H1 (cell line): ENCODE measurements at regions not wholly inside any gene's neighbourhood (a gene's known extent, or its start where the extent isn't known, plus 50 kb on each side); places are given as distances from the start of the nearest gene placed in this dataset.

ENCODE experiments used
- CTCF ChIA-PET: fragments of 300-600 bp; sonication (Branson Sonifier 250); formaldehyde crosslinking; loops from one replicate; lab custom pipeline; 2021; ENCODE audit not compliant: partially characterized antibody; lab: Charles Lee
- POLR2A ChIA-PET: fragments of 300-600 bp; sonication (Branson Sonifier 250); formaldehyde crosslinking; loops from one replicate; lab custom pipeline; 2021; ENCODE audit warnings: inconsistent platforms; ENCODE audit not compliant: partially characterized antibody; lab: Charles Lee
- DNase-seq, 2 experiments: peaks; one replicate each; pipeline versions ENCODE4 v3.0.0 to v3.0.0-alpha.2; 2010 to 2022; ENCODE audit warnings: low spot score in 2 of 2, low read depth in 1 of 2, mixed read lengths in 1 of 2
- FAIRE-seq: peaks from 2 replicates; lab custom pipeline; 2011; peaks lifted over from hg19 to GRCh38; lab: Jason Lieb, UNC
- H2AFZ ChIP-seq: 2 replicates; pipeline ENCODE4 v1.8.1; 2012; ENCODE audit warnings: low read length, inconsistent platforms
- H2AK5ac ChIP-seq: 2 replicates; pipeline ENCODE4 v1.6.1; 2013; ENCODE audit warnings: low read depth, low read length
- H2BK120ac ChIP-seq: replicated peaks from 2 replicates; pipeline ENCODE3; 2013; ENCODE audit warnings: low read depth, low read length, inconsistent platforms
- H2BK12ac ChIP-seq: 2 replicates; pipeline ENCODE4 v1.6.1; 2013; ENCODE audit warnings: low read depth, low read length
- H2BK15ac ChIP-seq: 2 replicates; pipeline ENCODE4 v1.6.1; 2013; ENCODE audit warnings: low read length
- H2BK20ac ChIP-seq: 2 replicates; pipeline ENCODE4 v1.6.1; 2013; ENCODE audit warnings: low read length
- H2BK5ac ChIP-seq: 2 replicates; pipeline ENCODE4 v1.6.1; 2013; ENCODE audit warnings: low read depth, low read length
- H3K14ac ChIP-seq: 2 replicates; pipeline ENCODE4 v1.6.1; 2013; ENCODE audit warnings: inconsistent platforms; ENCODE audit not compliant: insufficient read length
- H3K18ac ChIP-seq: 2 replicates; pipeline ENCODE4 v1.6.1; 2013; ENCODE audit warnings: low read length; ENCODE audit errors: extremely low read depth
- H3K23ac ChIP-seq: 2 replicates; pipeline ENCODE4 v1.6.1; 2013; ENCODE audit warnings: inconsistent platforms; ENCODE audit not compliant: insufficient read length
- H3K23me2 ChIP-seq: 2 replicates; pipeline ENCODE4 v1.6.1; 2013; ENCODE audit warnings: low read depth, low read length
- H3K27ac ChIP-seq: 2 replicates; pipeline ENCODE4 v1.6.1; 2011; ENCODE audit warnings: low read depth, low read length, inconsistent platforms
- H3K27me3 ChIP-seq, 4 experiments: replicated peaks in 1 of 4; 1 replicate in 1 of 4; 2 replicates in 3 of 4; pipeline versions ENCODE4 v1.6.1 to v1.8.1; 2011 to 2013; ENCODE audit warnings: low read length in 3 of 4, mild to moderate bottlenecking in 3 of 4, inconsistent platforms in 2 of 4, mixed read lengths in 2 of 4, moderate library complexity in 1 of 4; ENCODE audit not compliant: control insufficient read depth in 3 of 4, insufficient read depth in 3 of 4; ENCODE audit errors: extremely low read depth in 1 of 4
- H3K36me3 ChIP-seq, 4 experiments: 2 replicates each; pipeline versions ENCODE4 v1.6.1 to v1.8.1; 2011 to 2013; ENCODE audit warnings: mild to moderate bottlenecking in 4 of 4, low read length in 3 of 4, moderate library complexity in 2 of 4, control low read depth in 1 of 4, inconsistent platforms in 1 of 4; ENCODE audit not compliant: insufficient read depth in 4 of 4, control insufficient read depth in 2 of 4
- H3K4ac ChIP-seq: replicated peaks from 2 replicates; pipeline ENCODE3; 2013; ENCODE audit warnings: low read length, low read depth, mixed read lengths, inconsistent platforms; ENCODE audit not compliant: insufficient read length
- H3K4me1 ChIP-seq, 4 experiments: replicated peaks in 1 of 4; 1 replicate in 1 of 4; 2 replicates in 3 of 4; pipeline versions ENCODE4 v1.6.1 to v1.8.1; 2011 to 2013; ENCODE audit warnings: low read length in 3 of 4, inconsistent platforms in 2 of 4, mixed read lengths in 1 of 4; ENCODE audit not compliant: insufficient read depth in 4 of 4, control insufficient read depth in 3 of 4
- H3K4me2 ChIP-seq, 2 experiments: 2 replicates each; pipeline versions ENCODE4 v1.6.1 to v1.8.1; 2011 to 2013; ENCODE audit warnings: low read depth in 2 of 2, low read length in 2 of 2, control low read depth in 1 of 2, inconsistent platforms in 1 of 2, mild to moderate bottlenecking in 1 of 2; ENCODE audit not compliant: insufficient read depth in 1 of 2
- H3K4me3 ChIP-seq, 4 experiments: fragments of 200-600, 300-600 bp in 1 of 4; sonication (generic), shearing (Covaris generic), sonication (Bioruptor Twin) in 1 of 4; 2 replicates each; pipeline versions ENCODE4 v1.5.1 to v1.8.1; 2011 to 2016; ENCODE audit warnings: low read length in 4 of 4, low read depth in 3 of 4, control low read depth in 2 of 4, inconsistent platforms in 2 of 4, mild to moderate bottlenecking in 2 of 4, mixed read lengths in 1 of 4, moderate library complexity in 1 of 4; ENCODE audit not compliant: insufficient read depth in 2 of 4; ENCODE audit errors: extremely low read depth in 1 of 4
- H3K56ac ChIP-seq: replicated peaks from 2 replicates; pipeline ENCODE3; 2013; ENCODE audit warnings: low read depth, mild to moderate bottlenecking, mixed read lengths, low read length, inconsistent platforms; ENCODE audit not compliant: insufficient read length
- H3K79me1 ChIP-seq: 2 replicates; pipeline ENCODE4 v1.6.1; 2013; ENCODE audit warnings: low read depth, low read length, control low read depth
- H3K79me2 ChIP-seq, 2 experiments: 2 replicates each; pipeline versions ENCODE4 v1.6.1 to v1.8.1; 2012 to 2013; ENCODE audit warnings: low read length in 2 of 2, mild to moderate bottlenecking in 2 of 2, inconsistent platforms in 1 of 2; ENCODE audit not compliant: insufficient read depth in 2 of 2, control insufficient read depth in 1 of 2
- H3K9ac ChIP-seq, 4 experiments: replicated peaks in 1 of 4; 1 replicate in 1 of 4; 2 replicates in 3 of 4; pipeline versions ENCODE4 v1.6.1 to v1.8.1; 2011 to 2013; ENCODE audit warnings: low read depth in 3 of 4, low read length in 3 of 4, control low read depth in 2 of 4, mild to moderate bottlenecking in 2 of 4, moderate library complexity in 2 of 4, inconsistent platforms in 1 of 4; ENCODE audit errors: extremely low read depth in 1 of 4
- H3K9me3 ChIP-seq, 2 experiments: 2 replicates each; pipeline versions ENCODE4 v1.6.1 to v1.8.1; 2012 to 2013; ENCODE audit warnings: mild to moderate bottlenecking in 2 of 2, moderate library complexity in 2 of 2, control low read depth in 1 of 2, inconsistent platforms in 1 of 2, low read depth in 1 of 2, low read length in 1 of 2, mixed read lengths in 1 of 2; ENCODE audit not compliant: insufficient read depth in 2 of 2
- H4K20me1 ChIP-seq, 2 experiments: replicated peaks in 1 of 2; 2 replicates each; pipeline versions ENCODE3 to v1.8.1; 2011 to 2013; ENCODE audit warnings: inconsistent platforms in 2 of 2, low read length in 2 of 2, mild to moderate bottlenecking in 1 of 2; ENCODE audit not compliant: insufficient read depth in 2 of 2, control insufficient read depth in 1 of 2
- H4K5ac ChIP-seq: 2 replicates; pipeline ENCODE4 v1.6.1; 2013; ENCODE audit warnings: low read length, low read depth, mixed read lengths, inconsistent platforms; ENCODE audit not compliant: insufficient read length
- H4K8ac ChIP-seq: 2 replicates; pipeline ENCODE4 v1.8.0; 2013; ENCODE audit warnings: mild to moderate bottlenecking, moderate library complexity, low read length, inconsistent platforms; ENCODE audit not compliant: insufficient read depth; ENCODE audit errors: extremely low read depth
- H4K91ac ChIP-seq: replicated peaks from 2 replicates; pipeline ENCODE3; 2013; ENCODE audit warnings: low read length, mixed read lengths, inconsistent platforms; ENCODE audit not compliant: insufficient read length
- CBX8 ChIP-seq: fragments of 300-800, 300-1000 bp; sonication (generic); IDR thresholded peaks from 2 replicates; pipeline ENCODE4 v1.7.1; 2016; ENCODE audit warnings: low read depth, low read length, borderline replicate concordance
- EGR1 ChIP-seq: IDR thresholded peaks from 2 replicates; pipeline ENCODE4 v1.6.1; 2011; ENCODE audit warnings: low read depth, low read length, borderline replicate concordance
- EZH2 ChIP-seq: fragments of 200-600 bp; sonication (generic); IDR thresholded peaks from 2 replicates; pipeline ENCODE4 v1.7.1; 2012; ENCODE audit warnings: low read depth, mild to moderate bottlenecking, moderate library complexity, low read length, inconsistent platforms; ENCODE audit not compliant: severe bottlenecking
- PHF8 ChIP-seq: fragments of 200-600 bp; sonication (generic); conservative IDR thresholded peaks from 2 replicates; pipeline ENCODE4 v1.7.1; 2012; ENCODE audit warnings: low read depth, mild to moderate bottlenecking, inconsistent platforms, low read length, moderate library complexity
- POLR2AphosphoS5 ChIP-seq: IDR thresholded peaks from 2 replicates; pipeline ENCODE4 v1.6.1; 2011; ENCODE audit warnings: low read depth, low read length
- SP1 ChIP-seq: IDR thresholded peaks from 2 replicates; pipeline ENCODE4 v1.6.1; 2011; ENCODE audit warnings: low read depth, low read length
- TAF7 ChIP-seq: optimal IDR thresholded peaks from 2 replicates; pipeline ENCODE3; 2011; ENCODE audit warnings: low read depth, mild to moderate bottlenecking, inconsistent platforms, low read length, moderate library complexity, borderline replicate concordance
- WGBS, 2 experiments: shearing (Covaris generic) in 1 of 2; methylation state at CpG; one replicate each; pipeline versions ENCODE4 v1.1.6 to v1.1.7; 2013 to 2015; ENCODE audit warnings: low lambda C conversion rate in 2 of 2, mixed read lengths in 2 of 2, inconsistent platforms in 1 of 2, low coverage in 1 of 2, missing lambda C conversion rate in 1 of 2; ENCODE audit not compliant: insufficient replicate concordance in 2 of 2, insufficient coverage in 1 of 2, insufficient read length in 1 of 2; ENCODE audit errors: extremely low coverage in 1 of 2, missing lambda C conversion rate in 1 of 2; 5-methylcytosine and 5-hydroxymethylcytosine counted together
- TF ChIP-seq, protein P1 (sequence below): IDR thresholded peaks from 2 replicates; pipeline ENCODE4 v1.6.1; 2012; ENCODE audit warnings: inconsistent platforms
- TF ChIP-seq, protein P2 (sequence below): IDR thresholded peaks from 2 replicates; pipeline ENCODE4 v1.6.1; 2012; ENCODE audit warnings: inconsistent platforms

DNA sequence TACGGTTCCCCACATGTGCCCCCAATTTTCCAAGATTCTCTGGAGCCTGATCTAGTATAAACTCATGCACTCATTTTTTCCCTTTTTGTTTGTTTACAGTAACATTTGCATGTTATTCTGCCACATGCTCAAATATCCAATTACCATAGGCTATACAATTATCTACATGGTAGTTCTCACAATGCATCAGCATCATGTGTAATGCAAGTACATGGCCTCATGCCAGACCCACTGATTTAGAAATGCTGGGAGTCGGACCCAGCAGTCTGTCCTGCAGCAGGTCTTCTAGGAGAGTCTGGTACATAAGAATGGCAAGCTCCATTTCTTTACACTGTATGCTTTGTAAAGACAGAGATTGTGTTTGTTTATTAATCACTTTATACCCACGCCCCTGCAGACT lies 107.7 kb downstream of the CBLN2 start:
- Histone ChIP-seq H3K23ac (no peak overlapping the region), H2BK15ac (no peak overlapping the region), H2BK5ac (no peak overlapping the region), H4K91ac (no peak overlapping the region), H4K20me1 (peaks cover 0 to 1% of the 10 kb centered on the region in 2 experiments), H3K4me1 (no peaks in the 10 kb centered on the region), H3K79me2 (no peaks in the 10 kb centered on the region), H3K27me3 (peaks cover 0 to 27% (median 0%) of the 10 kb centered on the region in 4 experiments; a peak in 1 of 7 replicates), H3K4me3 (no peak overlapping the region), H3K27ac (no peak overlapping the region), H3K4ac (no peak overlapping the region), H2BK12ac (no peak overlapping the region), H3K23me2 (no peaks in the 10 kb centered on the region), H3K79me1 (no peaks in the 10 kb centered on the region), H2BK20ac (no peak overlapping the region), H3K9ac (no peak overlapping the region), H2AK5ac (no peak overlapping the region), H2AFZ (no peak overlapping the region), H3K9me3 (peaks cover 45 to 51% of the 10 kb centered on the region in 2 experiments), H4K5ac (no peak overlapping the region), H3K18ac (no peak overlapping the region), H3K36me3 (no peaks in the 10 kb centered on the region), H3K14ac (no peak overlapping the region), H2BK120ac (no peak overlapping the region), H3K4me2 (no peak overlapping the region), H4K8ac (no peak overlapping the region), H3K56ac (no peak overlapping the region)
- ChIA-PET CTCF (interaction anchor here (0.6 kb wide), 1 partner anchor 731 kb away, joined by 3 read pairs; no protein-coding TSS in a partner anchor), POLR2A (no interaction called here)
- FAIRE-seq (no peak), DNase-seq (no peak)
- WGBS, 2 experiments, result 79% methylated on average over 3 of the region's 3 CpGs; no CpG with 5 or more reads in 1 of the 2 experiments
- TF ChIP-seq EGR1 (no peak), CBX8 (no peak), TAF7 (no peak), PHF8 (no peak), SP1 (no peak), EZH2 (no peak), POLR2AphosphoS5 (no peak)
- TF ChIP-seq, protein P1, sequence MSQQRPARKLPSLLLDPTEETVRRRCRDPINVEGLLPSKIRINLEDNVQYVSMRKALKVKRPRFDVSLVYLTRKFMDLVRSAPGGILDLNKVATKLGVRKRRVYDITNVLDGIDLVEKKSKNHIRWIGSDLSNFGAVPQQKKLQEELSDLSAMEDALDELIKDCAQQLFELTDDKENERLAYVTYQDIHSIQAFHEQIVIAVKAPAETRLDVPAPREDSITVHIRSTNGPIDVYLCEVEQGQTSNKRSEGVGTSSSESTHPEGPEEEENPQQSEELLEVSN, result no peak
- TF ChIP-seq, protein P2, sequence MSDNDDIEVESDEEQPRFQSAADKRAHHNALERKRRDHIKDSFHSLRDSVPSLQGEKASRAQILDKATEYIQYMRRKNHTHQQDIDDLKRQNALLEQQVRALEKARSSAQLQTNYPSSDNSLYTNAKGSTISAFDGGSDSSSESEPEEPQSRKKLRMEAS, result no peak
